Dendritic cell treated with granulocyte-macrophage colony-stimulating factor and Interleukin-4, amounts not matched to agents 40 ng/mL and 50 ng/mL, for 4 days (primary cell): ENCODE measurements at regions not wholly inside any gene's neighbourhood (a gene's known extent, or its start where the extent isn't known, plus 50 kb on each side); places are given as distances from the start of the nearest gene placed in this dataset.
"Not testable (repeated sequence)": the region's sequence is repeated elsewhere in the genome, so short reads cannot be mapped to it uniquely, and the experiment has no call there.

ENCODE experiments used
- H3K27ac Mint-ChIP-seq: one replicate; pipeline ENCODE4 v1.8.0; 2022; ENCODE audit warnings: mild to moderate bottlenecking, mixed read lengths
- H3K27me3 Mint-ChIP-seq: one replicate; pipeline ENCODE4 v1.8.0; 2022; ENCODE audit warnings: mild to moderate bottlenecking, mixed read lengths
- H3K36me3 Mint-ChIP-seq: one replicate; pipeline ENCODE4 v1.8.0; 2022; ENCODE audit warnings: low read depth, mixed read lengths
- H3K4me1 Mint-ChIP-seq: one replicate; pipeline ENCODE4 v1.8.0; 2022; ENCODE audit warnings: low read depth, mixed read lengths
- H3K4me3 Mint-ChIP-seq: one replicate; pipeline ENCODE4 v1.8.0; 2022; ENCODE audit warnings: mild to moderate bottlenecking, moderate library complexity, mixed read lengths
- H3K9me3 Mint-ChIP-seq: one replicate; pipeline ENCODE4 v1.8.0; 2022; ENCODE audit warnings: mixed read lengths
- intact Hi-C: fragments of 100-400 bp; cut with micrococcal nuclease; formaldehyde crosslinking; loops from one replicate; pipeline ENCODE4 v1.15.0; 2022

DNA sequence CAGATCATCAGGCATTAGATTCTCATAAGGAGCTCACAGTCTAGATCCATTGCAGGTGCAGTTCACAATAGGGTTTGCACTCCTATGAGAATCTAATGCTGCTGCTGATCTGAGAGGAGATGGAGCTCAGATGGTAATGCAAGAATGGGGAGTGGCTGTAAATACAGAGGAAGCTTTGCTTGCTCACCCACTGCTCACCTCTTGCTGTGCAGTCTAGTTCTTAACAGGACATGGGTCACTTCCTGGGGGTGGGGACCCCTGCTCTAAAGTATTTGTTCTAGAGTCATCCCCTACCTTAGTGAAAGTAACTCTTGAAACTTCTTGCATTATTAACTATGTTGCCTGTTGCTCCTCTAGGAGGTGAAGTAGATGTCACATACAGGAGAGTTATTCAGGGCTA, 171.3 kb upstream of the PARD3B start:
- no peaks in the 10 kb centered on the region for H3K36me3 Mint-ChIP-seq
- H3K9me3 Mint-ChIP-seq: peaks cover 14% of the 10 kb centered on the region
- no peaks in the 10 kb centered on the region for H3K4me1 Mint-ChIP-seq
- no peak overlapping the region for H3K4me3 Mint-ChIP-seq
- H3K27ac Mint-ChIP-seq: no peak overlapping the region
- peaks cover 1% of the 10 kb centered on the region for H3K27me3 Mint-ChIP-seq
- intact Hi-C loops: no loop called here

DNA sequence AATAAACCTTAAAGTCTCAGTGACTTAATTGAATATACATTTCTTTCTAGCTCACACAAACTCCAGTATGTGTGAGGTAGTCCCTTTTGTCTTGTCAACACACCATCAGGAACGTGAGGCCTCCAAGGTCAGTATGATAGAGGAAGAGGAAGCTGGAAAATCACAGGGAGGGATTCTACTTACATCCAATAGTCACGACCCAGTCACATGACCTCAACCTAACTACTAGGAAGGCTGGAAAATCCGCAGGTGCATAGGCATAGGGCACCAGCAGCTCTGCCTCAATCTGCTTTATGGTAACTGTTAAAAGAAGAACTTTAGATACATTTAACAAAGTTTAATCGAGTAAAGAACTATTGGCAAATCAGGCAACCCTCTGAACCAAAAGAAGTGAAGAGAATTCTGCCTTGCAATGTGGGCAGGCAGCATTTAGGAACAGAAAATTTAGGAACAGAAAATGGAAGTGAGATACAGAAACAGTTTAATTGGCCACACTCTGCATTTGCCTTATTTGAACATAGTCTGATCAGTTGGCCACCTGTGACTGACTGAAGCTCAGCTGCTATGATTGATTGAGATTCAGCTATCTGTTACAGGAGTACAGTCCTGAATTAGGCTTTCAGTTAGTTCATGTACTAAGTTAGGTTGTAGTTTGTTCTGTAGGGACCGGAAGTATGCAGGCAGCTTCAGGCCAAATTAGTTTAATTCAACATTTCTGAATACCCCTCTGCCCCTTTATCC, 165.0 kb upstream of the PARD3B start:
- no peaks in the 10 kb centered on the region for H3K27me3 Mint-ChIP-seq
- no peaks in the 10 kb centered on the region for H3K36me3 Mint-ChIP-seq
- H3K9me3 Mint-ChIP-seq: peaks cover 14% of the 10 kb centered on the region
- intact Hi-C loops: no loop called here
- H3K4me3 Mint-ChIP-seq: no peak overlapping the region
- no peaks in the 10 kb centered on the region for H3K4me1 Mint-ChIP-seq
- no peak overlapping the region for H3K27ac Mint-ChIP-seq

DNA sequence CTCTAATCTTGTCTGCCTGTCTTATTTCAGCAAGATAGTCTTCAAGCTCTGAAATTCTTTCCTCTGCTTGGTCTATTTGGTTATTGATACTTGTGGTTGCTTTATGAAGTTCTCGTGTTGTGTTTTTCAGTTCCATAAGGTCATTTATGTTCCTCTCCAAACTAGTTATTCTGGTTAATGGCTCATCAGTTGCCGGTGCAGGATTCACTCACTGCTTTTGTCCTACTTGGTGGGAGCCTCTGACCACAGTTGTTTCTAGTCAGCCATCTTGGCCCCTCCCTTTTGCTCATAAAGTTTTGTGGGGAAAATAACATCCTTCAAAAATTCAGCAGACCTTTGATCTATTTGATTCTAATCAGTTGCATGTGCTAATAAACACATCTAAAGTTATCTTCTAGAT, 158.6 kb upstream of the PARD3B start:
- H3K4me3 Mint-ChIP-seq: no peak overlapping the region
- no peak overlapping the region for H3K27ac Mint-ChIP-seq
- H3K27me3 Mint-ChIP-seq: no peaks in the 10 kb centered on the region
- intact Hi-C loops: no loop called here
- H3K4me1 Mint-ChIP-seq: no peaks in the 10 kb centered on the region
- no peaks in the 10 kb centered on the region for H3K9me3 Mint-ChIP-seq
- H3K36me3 Mint-ChIP-seq: no peaks in the 10 kb centered on the region

DNA sequence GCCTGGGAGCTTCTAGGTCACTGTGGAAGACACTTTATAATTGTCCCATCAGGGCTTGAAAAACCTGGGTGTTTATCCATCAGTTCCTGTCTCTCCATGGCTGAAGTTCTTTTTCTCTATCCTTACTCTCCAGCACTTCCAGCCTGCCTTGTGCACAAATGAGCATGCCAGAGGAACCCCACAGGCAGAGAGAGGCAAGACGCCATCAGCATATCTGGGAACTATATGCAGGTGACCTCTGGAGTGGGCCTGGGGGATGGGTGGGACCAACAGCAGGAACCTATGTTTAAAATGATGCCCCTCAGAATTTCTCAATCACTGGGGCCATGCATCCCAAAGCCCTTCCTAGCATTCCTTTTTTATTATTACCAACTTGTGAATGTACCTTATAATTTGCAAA, 156.2 kb upstream of the PARD3B start:
- intact Hi-C loops: no loop called here
- peaks cover 11% of the 10 kb centered on the region for H3K9me3 Mint-ChIP-seq
- no peaks in the 10 kb centered on the region for H3K4me1 Mint-ChIP-seq
- H3K36me3 Mint-ChIP-seq: no peaks in the 10 kb centered on the region
- no peak overlapping the region for H3K4me3 Mint-ChIP-seq
- H3K27me3 Mint-ChIP-seq: no peaks in the 10 kb centered on the region
- no peak overlapping the region for H3K27ac Mint-ChIP-seq

DNA sequence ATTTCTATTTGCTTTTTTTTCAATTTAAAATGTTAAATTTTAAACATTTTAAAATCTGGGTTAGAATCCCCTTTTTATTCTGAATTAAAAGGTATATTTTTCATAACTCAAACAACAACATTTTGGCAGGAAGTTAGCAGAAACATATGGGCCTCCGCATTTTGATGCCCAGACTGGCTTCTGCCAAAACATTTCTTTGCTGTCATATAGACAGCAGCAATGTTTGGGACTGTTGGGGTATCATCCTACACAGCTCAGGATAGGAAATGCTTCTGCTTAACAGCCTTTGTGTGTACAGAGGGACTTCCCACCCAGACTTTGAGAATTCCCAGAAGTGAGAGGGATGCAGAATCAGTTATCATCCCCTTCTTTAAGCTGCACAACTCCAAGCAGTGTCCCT, 155.4 kb upstream of the PARD3B start:
- H3K4me1 Mint-ChIP-seq: no peaks in the 10 kb centered on the region
- intact Hi-C loops: no loop called here
- H3K27ac Mint-ChIP-seq: no peak overlapping the region
- no peaks in the 10 kb centered on the region for H3K27me3 Mint-ChIP-seq
- H3K9me3 Mint-ChIP-seq: peaks cover 18% of the 10 kb centered on the region
- no peak overlapping the region for H3K4me3 Mint-ChIP-seq
- no peaks in the 10 kb centered on the region for H3K36me3 Mint-ChIP-seq

DNA sequence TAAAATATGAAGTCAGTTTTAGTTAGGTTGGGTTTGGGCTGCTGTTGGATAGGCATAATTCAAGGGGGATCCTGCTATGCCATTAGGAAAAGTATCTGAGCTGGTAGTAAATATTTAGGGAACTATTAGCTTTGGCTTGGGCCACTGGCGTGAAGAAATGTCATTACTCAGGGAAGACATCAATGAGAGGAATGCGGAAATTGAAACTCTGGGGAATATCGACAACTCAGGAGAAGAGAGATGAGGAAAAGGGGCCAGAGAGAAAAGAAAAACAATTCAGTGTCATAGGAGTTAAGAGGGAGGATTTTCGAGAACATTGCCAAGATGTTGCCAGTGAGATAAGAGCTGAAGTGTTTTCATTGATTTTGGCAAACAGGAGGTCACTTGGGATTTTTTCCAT, 149.7 kb upstream of the PARD3B start:
- no peak overlapping the region for H3K27ac Mint-ChIP-seq
- intact Hi-C loops: no loop called here
- peaks cover 29% of the 10 kb centered on the region for H3K9me3 Mint-ChIP-seq
- H3K4me1 Mint-ChIP-seq: no peaks in the 10 kb centered on the region
- no peaks in the 10 kb centered on the region for H3K36me3 Mint-ChIP-seq
- no peak overlapping the region for H3K4me3 Mint-ChIP-seq
- no peaks in the 10 kb centered on the region for H3K27me3 Mint-ChIP-seq

DNA sequence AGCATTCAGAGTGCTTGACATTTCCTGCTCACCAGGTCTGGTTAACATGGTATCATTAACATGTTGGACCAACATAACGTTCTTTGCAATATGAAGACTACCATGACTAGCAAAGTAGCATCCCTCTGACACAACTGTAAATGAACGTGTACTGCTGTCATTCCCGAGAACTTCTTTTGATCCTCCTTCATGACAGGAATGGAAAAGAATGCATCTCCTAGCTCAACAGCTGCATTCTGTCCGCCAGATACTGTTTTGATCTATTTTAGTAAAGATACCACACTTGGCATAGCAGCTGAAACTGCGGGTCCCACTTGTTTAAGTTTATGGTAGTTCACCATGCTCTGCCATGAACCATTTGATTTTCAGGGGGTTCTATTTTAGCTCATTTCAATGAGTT, 144.2 kb upstream of the PARD3B start:
- Mint-ChIP-seq H3K4me1 (no peaks in the 10 kb centered on the region), H3K4me3 (no peak overlapping the region), H3K27me3 (no peaks in the 10 kb centered on the region), H3K36me3 (no peaks in the 10 kb centered on the region), H3K27ac (no peak overlapping the region), H3K9me3 (no peaks in the 10 kb centered on the region)
- intact Hi-C loops: no loop called here

DNA sequence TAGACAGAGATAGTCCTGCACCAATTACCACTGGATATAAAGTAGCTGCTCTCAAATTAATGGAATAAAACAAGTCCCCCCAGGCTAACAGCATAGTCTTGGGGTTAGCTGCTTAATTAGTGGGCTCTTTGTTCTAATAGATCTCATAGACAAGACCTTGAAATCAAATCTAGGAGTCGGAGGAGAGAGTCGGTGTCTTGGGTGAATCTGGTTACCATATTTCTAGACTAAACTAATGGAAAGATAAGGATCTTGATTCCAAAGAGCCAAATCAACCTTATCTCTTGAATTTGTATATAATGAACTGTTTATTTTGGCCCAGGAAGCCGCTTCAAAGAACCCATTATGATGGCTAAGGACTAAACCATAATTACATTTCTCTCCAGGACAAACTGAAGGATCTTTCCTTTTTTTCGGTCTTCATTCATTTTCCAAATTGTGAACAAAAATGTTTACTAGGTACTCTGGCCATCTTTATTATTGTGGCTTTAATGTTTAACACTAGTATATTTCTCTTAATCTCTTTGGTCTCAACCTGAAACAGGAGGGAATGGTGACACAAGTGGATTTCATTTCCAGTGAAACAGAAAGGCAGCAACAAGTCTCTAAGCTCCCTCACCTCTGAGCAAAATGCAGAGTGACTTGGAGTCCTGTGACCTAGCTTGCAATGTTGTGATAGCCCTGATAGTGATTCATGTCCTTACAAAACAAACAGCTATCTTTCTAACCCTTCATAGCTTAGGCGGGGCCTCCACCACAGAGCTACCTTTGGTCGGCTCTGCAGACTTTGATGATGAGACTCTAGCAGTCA, 137.9 kb upstream of the PARD3B start:
- no peaks in the 10 kb centered on the region for H3K27me3 Mint-ChIP-seq
- no peaks in the 10 kb centered on the region for H3K4me1 Mint-ChIP-seq
- H3K4me3 Mint-ChIP-seq: no peak overlapping the region
- peaks cover 16% of the 10 kb centered on the region for H3K9me3 Mint-ChIP-seq
- H3K36me3 Mint-ChIP-seq: no peaks in the 10 kb centered on the region
- intact Hi-C loops: no loop called here
- no peak overlapping the region for H3K27ac Mint-ChIP-seq

DNA sequence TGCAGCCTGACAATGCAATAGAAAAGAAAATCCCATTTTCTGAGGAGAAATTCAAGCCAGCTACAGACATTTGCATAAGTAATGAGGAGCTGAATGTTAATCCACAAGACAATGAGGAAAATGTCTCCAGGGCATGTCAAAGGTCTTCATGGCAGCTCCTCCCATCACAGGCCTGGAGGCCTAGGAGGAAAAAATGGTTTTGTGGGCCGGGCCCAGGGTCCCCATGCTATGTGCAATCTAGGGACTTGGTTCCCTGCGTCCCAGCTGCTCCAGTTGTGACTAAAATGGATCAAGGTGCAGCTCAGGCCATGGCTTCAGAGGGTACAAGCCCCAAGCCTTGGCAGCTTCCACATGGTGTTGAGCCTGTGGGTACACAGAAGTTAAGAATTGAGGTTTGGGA, 132.5 kb upstream of the PARD3B start:
- intact Hi-C loops, H3K27ac Mint-ChIP-seq, H3K36me3 Mint-ChIP-seq, H3K4me3 Mint-ChIP-seq, H3K4me1 Mint-ChIP-seq, H3K27me3 Mint-ChIP-seq: not testable (repeated sequence)
- H3K9me3 Mint-ChIP-seq: peaks cover 39% of the 10 kb centered on the region

DNA sequence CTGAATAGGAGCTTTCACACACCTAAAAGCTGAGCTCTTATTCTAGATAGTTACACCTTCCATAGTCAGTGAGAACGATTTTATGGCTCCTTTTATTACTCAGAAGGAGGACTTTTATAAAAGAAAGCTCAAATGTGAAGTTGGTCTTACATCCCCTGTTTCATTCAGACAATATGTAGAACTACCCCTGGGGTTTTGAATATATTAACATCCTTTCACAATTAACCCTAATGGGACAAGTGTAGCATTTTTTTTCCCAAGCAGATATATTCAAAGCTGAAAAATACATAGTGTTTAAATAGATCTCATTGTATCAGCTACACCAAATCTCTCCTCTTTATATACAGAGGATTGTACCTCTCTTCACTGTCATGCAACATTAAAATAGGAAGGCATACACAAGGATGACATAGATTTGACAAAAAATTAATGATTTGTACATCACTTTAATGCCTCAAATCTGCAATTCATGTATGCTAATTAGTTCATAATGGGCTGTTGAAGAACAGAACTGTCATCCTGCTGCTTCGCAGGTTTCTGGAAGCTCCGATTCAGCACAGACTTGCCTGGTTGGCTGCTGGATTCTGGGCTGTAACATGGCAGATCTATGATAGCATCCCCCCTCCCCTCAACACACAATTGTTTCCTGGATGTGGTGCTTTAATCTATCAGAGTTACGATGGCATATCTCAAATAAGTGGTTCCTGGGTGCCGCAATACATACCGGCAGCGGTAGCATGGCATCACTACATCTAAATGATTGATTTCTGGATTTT, 129.7 kb upstream of the PARD3B start:
- Mint-ChIP-seq H3K4me1 (no peaks in the 10 kb centered on the region), H3K27me3 (no peaks in the 10 kb centered on the region), H3K9me3 (peaks cover 35% of the 10 kb centered on the region), H3K4me3 (no peak overlapping the region), H3K36me3 (no peaks in the 10 kb centered on the region), H3K27ac (no peak overlapping the region)
- intact Hi-C loops: no loop called here

DNA sequence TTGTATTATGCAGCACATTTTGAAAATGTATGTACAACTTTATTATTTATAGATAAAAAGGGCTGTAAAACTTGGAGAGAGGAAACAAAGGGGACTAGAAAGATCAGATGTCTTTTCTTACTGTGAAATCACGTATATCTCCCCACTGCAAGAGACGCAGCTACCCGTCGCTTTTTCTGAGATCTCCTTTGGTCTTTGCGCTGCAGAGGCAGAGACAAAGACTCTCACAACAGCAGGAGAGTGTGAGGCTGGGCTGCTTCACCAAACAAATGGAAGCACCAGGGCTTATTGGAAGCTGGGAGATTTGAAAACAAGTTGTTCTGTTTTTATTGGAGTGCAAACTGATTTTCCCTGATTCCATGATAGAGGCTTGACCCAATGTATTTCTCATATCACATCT, 129.0 kb upstream of the PARD3B start:
- H3K36me3 Mint-ChIP-seq: no peaks in the 10 kb centered on the region
- no peaks in the 10 kb centered on the region for H3K27me3 Mint-ChIP-seq
- H3K4me3 Mint-ChIP-seq: no peak overlapping the region
- H3K9me3 Mint-ChIP-seq: peaks cover 38% of the 10 kb centered on the region
- H3K27ac Mint-ChIP-seq: no peak overlapping the region
- no peaks in the 10 kb centered on the region for H3K4me1 Mint-ChIP-seq
- intact Hi-C loops: no loop called here

DNA sequence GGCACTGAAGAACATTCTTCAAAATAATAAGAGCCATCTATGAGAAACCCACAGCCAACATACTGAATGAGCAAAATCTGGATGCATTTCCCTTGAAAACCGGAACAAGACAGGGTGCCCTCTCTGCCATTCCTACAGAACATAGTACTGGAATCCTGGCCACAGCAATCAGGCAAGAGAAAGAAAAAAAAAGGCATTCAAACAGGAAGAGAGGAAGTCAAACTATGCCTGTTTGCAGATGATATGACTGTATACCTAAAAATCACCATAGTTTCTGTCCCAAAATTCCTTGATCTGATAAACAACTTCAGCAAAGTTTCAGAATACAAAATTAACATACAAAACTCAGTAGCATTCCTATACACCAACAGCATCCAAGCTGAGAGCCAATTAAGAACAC, 119.5 kb upstream of the PARD3B start:
- H3K27me3 Mint-ChIP-seq: no peaks in the 10 kb centered on the region
- no peak overlapping the region for H3K27ac Mint-ChIP-seq
- no peaks in the 10 kb centered on the region for H3K4me1 Mint-ChIP-seq
- peaks cover 10% of the 10 kb centered on the region for H3K9me3 Mint-ChIP-seq
- intact Hi-C loops: no loop called here
- no peaks in the 10 kb centered on the region for H3K36me3 Mint-ChIP-seq
- no peak overlapping the region for H3K4me3 Mint-ChIP-seq

DNA sequence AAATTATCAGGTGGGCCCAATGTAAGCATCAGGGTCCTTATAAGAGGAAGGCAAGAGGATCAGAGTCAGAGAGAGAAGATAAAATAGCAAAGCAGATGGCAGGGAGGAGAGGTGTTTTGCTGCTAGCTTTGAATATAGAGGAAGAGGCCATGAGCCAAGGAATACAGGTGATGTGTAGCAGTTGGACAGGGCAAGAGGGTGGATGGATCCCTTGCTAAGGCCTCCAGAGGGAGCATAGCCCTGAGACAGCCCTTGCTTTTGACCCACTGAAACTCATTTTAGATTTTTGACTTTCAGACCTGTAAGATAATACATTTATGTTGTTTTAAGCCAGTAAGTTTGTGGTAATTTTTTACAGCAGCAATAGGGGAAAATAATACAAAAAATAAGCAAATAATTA, 116.6 kb upstream of the PARD3B start:
- intact Hi-C loops: no loop called here
- Mint-ChIP-seq H3K27ac (no peak overlapping the region), H3K36me3 (no peaks in the 10 kb centered on the region), H3K4me1 (no peaks in the 10 kb centered on the region), H3K9me3 (peaks cover 21% of the 10 kb centered on the region), H3K27me3 (no peaks in the 10 kb centered on the region), H3K4me3 (no peak overlapping the region)

DNA sequence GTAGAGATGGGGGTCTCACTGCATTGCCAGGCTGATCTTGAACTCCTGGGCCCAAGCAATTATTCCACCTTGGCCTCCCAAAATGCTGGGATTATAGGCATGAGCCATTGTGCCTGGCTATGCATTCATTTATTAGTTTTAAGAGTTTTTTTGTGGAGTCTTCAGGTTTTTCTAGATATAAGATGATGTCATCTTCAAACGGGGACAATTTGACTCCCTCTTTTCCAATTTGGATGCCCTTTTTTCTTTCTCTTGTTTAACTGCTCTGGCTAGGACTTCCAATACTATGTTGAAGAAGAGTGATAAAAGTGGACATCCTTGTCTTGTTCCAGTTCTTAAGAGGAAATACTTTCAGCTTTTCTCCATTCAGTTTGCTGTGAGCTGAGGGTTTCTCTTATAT, 113.7 kb upstream of the PARD3B start:
- H3K27me3 Mint-ChIP-seq: no peaks in the 10 kb centered on the region
- no peak overlapping the region for H3K4me3 Mint-ChIP-seq
- H3K4me1 Mint-ChIP-seq: no peaks in the 10 kb centered on the region
- no peaks in the 10 kb centered on the region for H3K36me3 Mint-ChIP-seq
- intact Hi-C loops: no loop called here
- peaks cover 27% of the 10 kb centered on the region for H3K9me3 Mint-ChIP-seq
- no peak overlapping the region for H3K27ac Mint-ChIP-seq
